Lower leg skin (tissue), 3 donors: ENCODE measurements at regions not wholly inside any gene's neighbourhood (a gene's known extent, or its start where the extent isn't known, plus 50 kb on each side); places are given as distances from the start of the nearest gene placed in this dataset.

Experiments used
- CTCF ChIP-seq, 3 donors: fragments of 450-650 bp; IDR thresholded peaks; one replicate each; pipeline ENCODE4 v1.5.1; 2016; ENCODE audit warnings: antibody characterized with exemption in 3 of 3, mild to moderate bottlenecking in 3 of 3, moderate library complexity in 2 of 3
- POLR2A ChIP-seq, 2 donors: fragments of 450-650 bp; IDR thresholded peaks; one replicate each; pipeline ENCODE4 v1.6.1; 2016 to 2017; ENCODE audit warnings: antibody characterized with exemption in 2 of 2, mild to moderate bottlenecking in 1 of 2, moderate library complexity in 1 of 2

GRCh38 chr7:92913849-92914248 lies 77.5 kb upstream of the CDK6 start:
- no peak for TF ChIP-seq CTCF (IDR thresholded peaks at IDR 0.05)
- TF ChIP-seq POLR2A (IDR thresholded peaks at IDR 0.05): no peak
